ENCODE measurements at regions not wholly inside any gene's neighbourhood (a gene's known extent, or its start where the extent isn't known, plus 50 kb on each side); places are given as distances from the start of the nearest gene placed in this dataset.

DNA sequence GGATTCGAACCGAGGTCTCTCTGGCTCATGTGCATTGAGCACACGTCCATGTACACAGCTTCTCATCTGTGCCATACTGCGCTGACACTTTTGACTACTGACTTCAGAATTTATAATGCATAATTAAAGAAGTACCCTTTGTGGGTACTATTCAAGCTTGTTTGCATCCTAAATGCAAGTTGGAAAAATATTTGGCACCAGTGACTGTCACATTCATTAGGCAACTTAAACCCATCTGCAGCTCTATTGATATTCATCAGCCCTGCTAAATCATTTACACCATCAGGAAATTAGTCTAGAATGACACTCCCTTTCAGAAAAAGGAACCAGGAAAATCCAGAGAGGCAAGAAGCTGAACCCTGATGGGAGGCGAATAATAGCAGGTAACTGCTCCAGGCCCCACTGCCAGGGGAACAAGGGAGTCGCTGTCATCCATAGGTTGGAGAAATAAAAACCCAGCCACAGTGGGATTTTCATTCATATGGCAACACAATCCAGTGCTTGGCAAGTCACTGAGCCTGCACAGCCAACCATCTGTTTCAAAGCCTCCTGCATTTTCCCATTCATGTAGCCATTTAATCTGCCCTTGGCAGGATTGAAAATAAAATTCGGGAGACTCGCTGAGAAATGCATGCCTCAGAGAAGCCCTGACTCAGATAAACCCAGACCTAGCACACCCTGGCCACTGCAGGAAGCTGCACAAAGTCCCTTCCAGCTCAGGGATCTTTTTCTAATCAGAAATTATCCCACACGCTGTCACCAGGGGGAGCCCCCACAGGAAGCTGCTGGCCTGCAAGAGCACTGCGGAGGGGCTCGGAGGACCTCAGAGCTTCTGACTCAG, 103.0 kb upstream of the VEPH1 start (continued):
- TF ChIP-seq, protein P1, sequence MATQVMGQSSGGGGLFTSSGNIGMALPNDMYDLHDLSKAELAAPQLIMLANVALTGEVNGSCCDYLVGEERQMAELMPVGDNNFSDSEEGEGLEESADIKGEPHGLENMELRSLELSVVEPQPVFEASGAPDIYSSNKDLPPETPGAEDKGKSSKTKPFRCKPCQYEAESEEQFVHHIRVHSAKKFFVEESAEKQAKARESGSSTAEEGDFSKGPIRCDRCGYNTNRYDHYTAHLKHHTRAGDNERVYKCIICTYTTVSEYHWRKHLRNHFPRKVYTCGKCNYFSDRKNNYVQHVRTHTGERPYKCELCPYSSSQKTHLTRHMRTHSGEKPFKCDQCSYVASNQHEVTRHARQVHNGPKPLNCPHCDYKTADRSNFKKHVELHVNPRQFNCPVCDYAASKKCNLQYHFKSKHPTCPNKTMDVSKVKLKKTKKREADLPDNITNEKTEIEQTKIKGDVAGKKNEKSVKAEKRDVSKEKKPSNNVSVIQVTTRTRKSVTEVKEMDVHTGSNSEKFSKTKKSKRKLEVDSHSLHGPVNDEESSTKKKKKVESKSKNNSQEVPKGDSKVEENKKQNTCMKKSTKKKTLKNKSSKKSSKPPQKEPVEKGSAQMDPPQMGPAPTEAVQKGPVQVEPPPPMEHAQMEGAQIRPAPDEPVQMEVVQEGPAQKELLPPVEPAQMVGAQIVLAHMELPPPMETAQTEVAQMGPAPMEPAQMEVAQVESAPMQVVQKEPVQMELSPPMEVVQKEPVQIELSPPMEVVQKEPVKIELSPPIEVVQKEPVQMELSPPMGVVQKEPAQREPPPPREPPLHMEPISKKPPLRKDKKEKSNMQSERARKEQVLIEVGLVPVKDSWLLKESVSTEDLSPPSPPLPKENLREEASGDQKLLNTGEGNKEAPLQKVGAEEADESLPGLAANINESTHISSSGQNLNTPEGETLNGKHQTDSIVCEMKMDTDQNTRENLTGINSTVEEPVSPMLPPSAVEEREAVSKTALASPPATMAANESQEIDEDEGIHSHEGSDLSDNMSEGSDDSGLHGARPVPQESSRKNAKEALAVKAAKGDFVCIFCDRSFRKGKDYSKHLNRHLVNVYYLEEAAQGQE (IDR thresholded peaks at IDR 0.05; ENCODE audit: borderline replicate concordance): peak; percentile 7; the same call in 1 of the 2 replicates
- TF ChIP-seq, protein P1 (CRISPR knock-in tag; IDR thresholded peaks at IDR 0.05; ENCODE audit: low read depth): no peak
- TF ChIP-seq SRSF3 (IDR thresholded peaks at IDR 0.05; ENCODE audit: insufficient read depth, low read length): no peak
- no peak for TF ChIP-seq ZFP30 (CRISPR knock-in tag; IDR thresholded peaks at IDR 0.05; ENCODE audit: borderline replicate concordance)
- TF ChIP-seq FOSL1 (tag; conservative IDR thresholded peaks at IDR 0.05): peak; percentile 56
- no peak for TF ChIP-seq ETS2 (tag; IDR thresholded peaks at IDR 0.05; ENCODE audit: borderline replicate concordance, poor library complexity, severe bottlenecking)
- TF ChIP-seq, protein P2, sequence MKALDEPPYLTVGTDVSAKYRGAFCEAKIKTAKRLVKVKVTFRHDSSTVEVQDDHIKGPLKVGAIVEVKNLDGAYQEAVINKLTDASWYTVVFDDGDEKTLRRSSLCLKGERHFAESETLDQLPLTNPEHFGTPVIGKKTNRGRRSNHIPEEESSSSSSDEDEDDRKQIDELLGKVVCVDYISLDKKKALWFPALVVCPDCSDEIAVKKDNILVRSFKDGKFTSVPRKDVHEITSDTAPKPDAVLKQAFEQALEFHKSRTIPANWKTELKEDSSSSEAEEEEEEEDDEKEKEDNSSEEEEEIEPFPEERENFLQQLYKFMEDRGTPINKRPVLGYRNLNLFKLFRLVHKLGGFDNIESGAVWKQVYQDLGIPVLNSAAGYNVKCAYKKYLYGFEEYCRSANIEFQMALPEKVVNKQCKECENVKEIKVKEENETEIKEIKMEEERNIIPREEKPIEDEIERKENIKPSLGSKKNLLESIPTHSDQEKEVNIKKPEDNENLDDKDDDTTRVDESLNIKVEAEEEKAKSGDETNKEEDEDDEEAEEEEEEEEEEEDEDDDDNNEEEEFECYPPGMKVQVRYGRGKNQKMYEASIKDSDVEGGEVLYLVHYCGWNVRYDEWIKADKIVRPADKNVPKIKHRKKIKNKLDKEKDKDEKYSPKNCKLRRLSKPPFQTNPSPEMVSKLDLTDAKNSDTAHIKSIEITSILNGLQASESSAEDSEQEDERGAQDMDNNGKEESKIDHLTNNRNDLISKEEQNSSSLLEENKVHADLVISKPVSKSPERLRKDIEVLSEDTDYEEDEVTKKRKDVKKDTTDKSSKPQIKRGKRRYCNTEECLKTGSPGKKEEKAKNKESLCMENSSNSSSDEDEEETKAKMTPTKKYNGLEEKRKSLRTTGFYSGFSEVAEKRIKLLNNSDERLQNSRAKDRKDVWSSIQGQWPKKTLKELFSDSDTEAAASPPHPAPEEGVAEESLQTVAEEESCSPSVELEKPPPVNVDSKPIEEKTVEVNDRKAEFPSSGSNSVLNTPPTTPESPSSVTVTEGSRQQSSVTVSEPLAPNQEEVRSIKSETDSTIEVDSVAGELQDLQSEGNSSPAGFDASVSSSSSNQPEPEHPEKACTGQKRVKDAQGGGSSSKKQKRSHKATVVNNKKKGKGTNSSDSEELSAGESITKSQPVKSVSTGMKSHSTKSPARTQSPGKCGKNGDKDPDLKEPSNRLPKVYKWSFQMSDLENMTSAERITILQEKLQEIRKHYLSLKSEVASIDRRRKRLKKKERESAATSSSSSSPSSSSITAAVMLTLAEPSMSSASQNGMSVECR (CRISPR knock-in tag; IDR thresholded peaks at IDR 0.05): no peak
- TF ChIP-seq RAD21 (CRISPR knock-in tag; conservative IDR thresholded peaks at IDR 0.05 in 1 of 2, IDR thresholded peaks at IDR 0.05 in 1 of 2): peak; percentile 43 to 55
- no peak for TF ChIP-seq MYC (IDR thresholded peaks at IDR 0.05; ENCODE audit: low read depth, low read length)
- TF ChIP-seq MYC (CRISPR knock-in tag; IDR thresholded peaks at IDR 0.05; ENCODE audit: borderline replicate concordance, low read depth): no peak
- TF ChIP-seq GABPA (tag; conservative IDR thresholded peaks at IDR 0.05; ENCODE audit: low read depth): peak; percentile 40; the same call in 1 of the 2 replicates
- no peak for TF ChIP-seq SRSF1 (IDR thresholded peaks at IDR 0.05; ENCODE audit: low read depth, low read length)
